Upper lobe of right lung (tissue), 1 donor: ENCODE measurements at regions not wholly inside any gene's neighbourhood (a gene's known extent, or its start where the extent isn't known, plus 50 kb on each side); places are given as distances from the start of the nearest gene placed in this dataset.

Experiments
- ATAC-seq: fragments of 200-7000 bp; cut with Tn5 transposase; one replicate; pipeline ENCODE4 v1.9.1; 2020; ENCODE audit warnings: mild to moderate bottlenecking, moderate library complexity
- DNase-seq: peaks from one replicate; pipeline ENCODE4 v3.0.0-alpha.2; 2020
- H3K27ac ChIP-seq: fragments of 200-600 bp; one replicate; pipeline ENCODE4 v1.8.0; 2022
- H3K27me3 ChIP-seq: fragments of 200-600 bp; one replicate; pipeline ENCODE4 v1.8.0; 2022; ENCODE audit warnings: mild to moderate bottlenecking
- H3K36me3 ChIP-seq: fragments of 200-600 bp; one replicate; pipeline ENCODE4 v1.8.0; 2022
- H3K4me1 ChIP-seq: fragments of 200-600 bp; one replicate; pipeline ENCODE4 v1.8.0; 2022
- H3K4me3 ChIP-seq: fragments of 200-600 bp; one replicate; pipeline ENCODE4 v1.8.0; 2022; ENCODE audit warnings: mild to moderate bottlenecking
- H3K9me3 ChIP-seq: fragments of 200-600 bp; one replicate; pipeline ENCODE4 v1.8.0; 2022
- intact Hi-C: fragments of 100-400 bp; cut with DNase I; formaldehyde crosslinking; loops from one replicate; pipeline ENCODE4 v1.11.0; 2022
- TF ChIP-seq, protein P1 (sequence below): fragments of 200-600 bp; IDR thresholded peaks from one replicate; pipeline ENCODE4 v1.8.0; 2022; ENCODE audit warnings: antibody characterized with exemption
- donor health status: DM: no; HTN: yes; CAD: no; lungs with severe emphysema.

DNA sequence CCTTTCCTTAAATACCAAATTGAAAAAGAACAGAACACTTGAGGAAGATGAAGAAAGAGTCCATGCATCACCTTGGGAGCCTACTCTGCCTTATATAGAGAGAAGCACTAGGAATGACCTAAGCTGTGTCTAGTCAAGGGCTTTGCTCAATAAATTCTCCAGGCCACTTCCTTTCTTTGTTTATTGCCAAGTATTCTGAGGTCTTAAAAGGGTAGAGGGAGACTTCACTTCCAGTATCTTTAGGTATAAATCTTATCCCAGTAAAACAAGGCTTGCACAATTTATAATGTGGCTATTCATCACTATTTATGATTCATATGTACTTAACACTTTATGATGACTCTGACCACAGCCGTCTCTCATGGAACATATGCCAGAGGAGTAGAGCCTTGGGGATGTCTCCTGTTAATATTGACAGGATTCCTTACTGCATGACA, 85.1 kb upstream of the ARHGAP5 start:
- H3K36me3 ChIP-seq: no peaks in the 10 kb centered on the region
- DNase-seq: no peak
- H3K27ac ChIP-seq: no peak overlapping the region
- intact Hi-C loops: no loop called here
- TF ChIP-seq, protein P1, sequence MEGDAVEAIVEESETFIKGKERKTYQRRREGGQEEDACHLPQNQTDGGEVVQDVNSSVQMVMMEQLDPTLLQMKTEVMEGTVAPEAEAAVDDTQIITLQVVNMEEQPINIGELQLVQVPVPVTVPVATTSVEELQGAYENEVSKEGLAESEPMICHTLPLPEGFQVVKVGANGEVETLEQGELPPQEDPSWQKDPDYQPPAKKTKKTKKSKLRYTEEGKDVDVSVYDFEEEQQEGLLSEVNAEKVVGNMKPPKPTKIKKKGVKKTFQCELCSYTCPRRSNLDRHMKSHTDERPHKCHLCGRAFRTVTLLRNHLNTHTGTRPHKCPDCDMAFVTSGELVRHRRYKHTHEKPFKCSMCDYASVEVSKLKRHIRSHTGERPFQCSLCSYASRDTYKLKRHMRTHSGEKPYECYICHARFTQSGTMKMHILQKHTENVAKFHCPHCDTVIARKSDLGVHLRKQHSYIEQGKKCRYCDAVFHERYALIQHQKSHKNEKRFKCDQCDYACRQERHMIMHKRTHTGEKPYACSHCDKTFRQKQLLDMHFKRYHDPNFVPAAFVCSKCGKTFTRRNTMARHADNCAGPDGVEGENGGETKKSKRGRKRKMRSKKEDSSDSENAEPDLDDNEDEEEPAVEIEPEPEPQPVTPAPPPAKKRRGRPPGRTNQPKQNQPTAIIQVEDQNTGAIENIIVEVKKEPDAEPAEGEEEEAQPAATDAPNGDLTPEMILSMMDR: no peak
- H3K4me3 ChIP-seq: no peak overlapping the region
- no peaks in the 10 kb centered on the region for H3K27me3 ChIP-seq
- H3K4me1 ChIP-seq: no peaks in the 10 kb centered on the region
- ATAC-seq: no peak
- H3K9me3 ChIP-seq: no peaks in the 10 kb centered on the region

DNA sequence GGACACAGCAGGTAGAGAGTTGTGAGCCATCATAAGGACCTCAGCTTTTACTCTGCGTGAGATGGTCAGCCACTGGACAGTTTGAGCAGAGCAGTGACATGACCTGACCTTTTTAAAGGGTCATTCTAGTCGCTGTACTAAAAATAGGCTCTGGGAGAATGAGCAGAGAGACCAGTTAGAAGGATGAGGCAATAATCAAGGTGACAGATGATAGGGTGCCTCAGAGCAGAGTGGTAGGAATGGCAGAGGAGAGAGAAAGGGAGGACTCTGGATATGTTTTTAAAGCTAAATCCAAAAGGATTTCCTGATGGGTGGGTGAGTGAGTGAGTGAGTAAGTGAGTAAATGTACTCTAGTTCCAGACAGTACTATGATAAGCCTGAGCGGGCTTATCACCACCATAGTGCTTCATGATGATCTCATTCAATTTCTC, 83.6 kb upstream of the ARHGAP5 start:
- no peaks in the 10 kb centered on the region for H3K9me3 ChIP-seq
- peaks cover 2% of the 10 kb centered on the region for H3K4me1 ChIP-seq
- H3K4me3 ChIP-seq: no peak overlapping the region
- H3K27me3 ChIP-seq: no peaks in the 10 kb centered on the region
- no peak for DNase-seq
- TF ChIP-seq, protein P1: no peak
- no peaks in the 10 kb centered on the region for H3K36me3 ChIP-seq
- intact Hi-C loops: no loop called here
- H3K27ac ChIP-seq: no peak overlapping the region
- no peak for ATAC-seq

DNA sequence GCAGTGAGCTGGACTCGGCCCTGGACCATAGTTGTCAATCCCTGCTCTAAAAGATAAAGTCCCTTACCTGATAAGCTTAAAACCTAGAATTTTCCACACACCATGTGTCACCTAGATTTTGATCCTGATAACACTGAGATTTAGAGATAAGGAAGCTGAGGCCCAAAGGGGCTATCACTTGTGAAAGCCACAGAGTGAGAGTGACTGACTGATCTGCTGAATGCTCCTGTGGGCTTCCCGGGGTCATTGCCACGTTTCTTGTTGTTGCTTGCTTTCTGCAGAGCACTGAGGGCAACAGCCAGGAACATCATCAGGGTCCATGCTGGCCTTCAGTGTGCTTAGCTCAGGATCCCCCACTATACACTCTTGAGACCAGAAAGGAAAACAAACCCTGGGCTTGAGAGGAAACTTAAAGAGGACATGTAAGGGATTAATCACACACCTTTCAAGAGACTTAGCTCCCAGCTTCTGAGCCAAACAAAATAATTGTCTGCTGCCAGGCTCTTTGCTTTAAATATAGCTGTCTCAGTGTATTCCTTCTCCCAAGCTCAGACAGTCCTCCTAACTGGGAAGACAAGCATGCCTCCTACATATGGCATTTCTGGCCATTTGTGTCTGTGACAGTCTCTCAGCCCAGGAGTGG, 82.6 kb upstream of the ARHGAP5 start:
- no peak overlapping the region for H3K4me3 ChIP-seq
- no peak overlapping the region for H3K27ac ChIP-seq
- no peaks in the 10 kb centered on the region for H3K9me3 ChIP-seq
- no peaks in the 10 kb centered on the region for H3K36me3 ChIP-seq
- no peak for ATAC-seq
- TF ChIP-seq, protein P1: no peak
- intact Hi-C loops: no loop called here
- no peak for DNase-seq
- peaks cover 3% of the 10 kb centered on the region for H3K4me1 ChIP-seq
- no peaks in the 10 kb centered on the region for H3K27me3 ChIP-seq

DNA sequence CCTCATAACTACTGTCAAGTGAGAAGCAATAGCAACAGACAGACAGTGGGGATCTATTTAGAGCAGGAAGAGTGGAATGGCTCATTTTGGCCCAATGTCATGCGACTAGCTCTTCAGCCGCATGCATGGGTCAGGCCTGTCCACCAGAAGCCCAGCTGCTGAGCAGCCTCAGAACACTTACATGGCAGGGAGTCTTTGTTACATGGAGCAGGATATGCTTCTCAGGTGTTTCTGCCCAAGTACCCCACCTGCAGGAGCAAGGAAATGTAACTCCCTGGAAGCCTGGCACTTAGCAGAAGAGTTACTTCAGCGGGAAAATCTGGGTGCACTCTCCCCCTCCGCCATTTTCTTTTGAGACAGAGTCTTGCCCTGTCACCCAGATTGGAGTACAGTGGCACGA, 73.5 kb upstream of the ARHGAP5 start:
- H3K4me1 ChIP-seq: peaks cover under 1% of the 10 kb centered on the region
- DNase-seq (no peak), ATAC-seq (no peak)
- H3K27ac ChIP-seq: no peak overlapping the region
- TF ChIP-seq, protein P1: no peak
- no peaks in the 10 kb centered on the region for H3K27me3 ChIP-seq
- intact Hi-C loops: no loop called here
- no peaks in the 10 kb centered on the region for H3K36me3 ChIP-seq
- H3K9me3 ChIP-seq: no peaks in the 10 kb centered on the region
- H3K4me3 ChIP-seq: no peak overlapping the region

DNA sequence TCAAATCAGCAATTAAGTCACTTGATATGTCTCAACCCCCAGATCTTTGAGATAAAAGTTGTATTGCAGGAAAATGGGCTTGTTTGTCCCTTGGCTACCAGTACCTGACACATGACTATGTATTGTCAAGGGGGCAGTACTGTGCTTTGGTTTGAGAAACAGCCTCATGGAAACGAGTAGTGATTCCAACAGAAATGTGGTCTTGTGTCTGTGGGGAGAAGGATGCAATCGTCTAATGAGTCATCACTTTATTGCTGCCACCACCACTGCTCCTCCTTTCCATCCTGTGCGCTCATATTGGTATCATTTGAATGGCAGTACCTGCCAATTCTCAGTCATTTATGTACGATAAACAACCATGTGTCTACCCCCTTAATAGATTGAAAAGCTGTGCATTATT, 72.8 kb upstream of the ARHGAP5 start:
- no peak overlapping the region for H3K27ac ChIP-seq
- TF ChIP-seq, protein P1: no peak
- intact Hi-C loops: no loop called here
- H3K9me3 ChIP-seq: no peaks in the 10 kb centered on the region
- DNase-seq: no peak
- H3K4me1 ChIP-seq: no peaks in the 10 kb centered on the region
- H3K4me3 ChIP-seq: no peak overlapping the region
- no peak for ATAC-seq
- H3K27me3 ChIP-seq: no peaks in the 10 kb centered on the region
- H3K36me3 ChIP-seq: no peaks in the 10 kb centered on the region

DNA sequence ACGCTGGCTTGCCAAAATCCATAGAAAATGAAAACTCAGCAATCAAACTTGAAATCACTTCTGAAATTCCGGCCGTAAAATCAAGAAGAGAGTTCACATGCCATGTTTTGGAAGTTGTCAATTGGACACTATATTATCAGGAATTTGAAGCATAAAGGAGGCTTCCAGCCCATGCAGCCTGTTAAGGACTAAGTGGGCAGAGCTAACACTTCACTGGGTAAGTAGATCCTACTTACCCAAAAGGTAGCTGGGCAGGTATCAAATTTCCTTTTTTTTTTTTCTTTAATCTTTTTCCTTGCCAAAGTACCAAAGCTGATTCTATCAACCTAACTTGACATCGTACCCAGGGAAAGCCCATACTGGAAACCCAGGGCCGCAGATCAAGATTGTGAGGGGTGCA, 71.5 kb upstream of the ARHGAP5 start:
- Histone ChIP-seq H3K9me3 (no peaks in the 10 kb centered on the region), H3K4me3 (no peak overlapping the region), H3K27me3 (no peaks in the 10 kb centered on the region), H3K27ac (no peak overlapping the region), H3K36me3 (no peaks in the 10 kb centered on the region), H3K4me1 (no peaks in the 10 kb centered on the region)
- ATAC-seq (no peak), DNase-seq (no peak)
- TF ChIP-seq, protein P1: no peak
- intact Hi-C loops: no loop called here
